ENCODE measurements at regions not wholly inside any gene's neighbourhood (a gene's known extent, or its start where the extent isn't known, plus 50 kb on each side); places are given as distances from the start of the nearest gene placed in this dataset.
"Not testable (repeated sequence)": the region's sequence is repeated elsewhere in the genome, so short reads cannot be mapped to it uniquely, and the experiment has no call there.

- intact Hi-C loops (cut with DNase I; ENCODE audit: low total_unique reads) = no loop called here
- no peak for DNase-seq (ENCODE audit: low spot score in 2 of 2)
- H3K4me3 ChIP-seq (ENCODE audit: low read depth, poor library complexity, severe bottlenecking) = no peak overlapping the region
- TF ChIP-seq POLR2A (IDR thresholded peaks at IDR 0.05) = no peak
- no peak for TF ChIP-seq CTCF (IDR thresholded peaks at IDR 0.05)
Measured at GRCh38 chr5:60494635-60495034, 205.3 kb downstream of the DEPDC1B start.

- no peak overlapping the region for H3K4me3 ChIP-seq (ENCODE audit: low read depth, poor library complexity, severe bottlenecking)
- intact Hi-C loops (cut with DNase I; ENCODE audit: low total_unique reads) = no loop called here
- 83 to 89% methylated on average over 3 of the region's 3 CpGs for WGBS, 2 donors
- no peak for DNase-seq (ENCODE audit: low spot score in 2 of 2)
- TF ChIP-seq POLR2A (IDR thresholded peaks at IDR 0.05) = no peak
- no peak for TF ChIP-seq CTCF (IDR thresholded peaks at IDR 0.05)
Measured at GRCh38 chr5:60494144-60494543, 205.8 kb downstream of the DEPDC1B start.

- DNase-seq (ENCODE audit: low spot score in 2 of 2) = no peak
- intact Hi-C loops (cut with DNase I; ENCODE audit: low total_unique reads) = no loop called here
- no peak overlapping the region for H3K4me3 ChIP-seq (ENCODE audit: low read depth, poor library complexity, severe bottlenecking)
- TF ChIP-seq CTCF (IDR thresholded peaks at IDR 0.05) (no peak), POLR2A (IDR thresholded peaks at IDR 0.05) (no peak)
- WGBS, 2 donors = 91 to 96% methylated on average over 2 of the region's 2 CpGs
Measured at GRCh38 chr5:60493372-60493771, 206.6 kb downstream of the DEPDC1B start.

- 71 to 73% methylated on average over 2 of the region's 2 CpGs for WGBS, 2 donors
- no peak for TF ChIP-seq POLR2A (IDR thresholded peaks at IDR 0.05)
- no peak for TF ChIP-seq CTCF (IDR thresholded peaks at IDR 0.05)
- no peak for DNase-seq (ENCODE audit: low spot score in 2 of 2)
- intact Hi-C loops (cut with DNase I; ENCODE audit: low total_unique reads) = no loop called here
- no peak overlapping the region for H3K4me3 ChIP-seq (ENCODE audit: low read depth, poor library complexity, severe bottlenecking)
Measured at GRCh38 chr5:60492958-60493357, 207.0 kb downstream of the DEPDC1B start.

GRCh38 chr5:60492358-60492757 lies 207.6 kb downstream of the DEPDC1B start:
- DNase-seq (ENCODE audit: low spot score in 2 of 2); intact Hi-C loops (cut with DNase I; ENCODE audit: low total_unique reads); H3K4me3 ChIP-seq (ENCODE audit: low read depth, poor library complexity, severe bottlenecking): not testable (repeated sequence)
- 95 to 99% methylated on average over 2 of the region's 2 CpGs for WGBS, 2 donors

- H3K4me3 ChIP-seq (ENCODE audit: low read depth, poor library complexity, severe bottlenecking) = no peak overlapping the region
- WGBS, 2 donors = 65 to 68% methylated on average over 4 of the region's 4 CpGs
- intact Hi-C loops (cut with DNase I; ENCODE audit: low total_unique reads) = no loop called here
- TF ChIP-seq CTCF (IDR thresholded peaks at IDR 0.05) = no peak
- no peak for TF ChIP-seq POLR2A (IDR thresholded peaks at IDR 0.05)
- DNase-seq (ENCODE audit: low spot score in 2 of 2) = no peak
Measured at GRCh38 chr5:60490597-60491166, 209.3 kb downstream of the DEPDC1B start.
